Erythroblast (primary cell): ENCODE measurements at regions not wholly inside any gene's neighbourhood (a gene's known extent, or its start where the extent isn't known, plus 50 kb on each side); places are given as distances from the start of the nearest gene placed in this dataset.

Source experiments
- GATA1 ChIP-seq: IDR thresholded peaks from 2 replicates; pipeline ENCODE4 v1.6.1; 2011; ENCODE audit warnings: low read depth, mild to moderate bottlenecking, control low read depth, low read length, moderate library complexity
- POLR2A ChIP-seq: IDR thresholded peaks from 2 replicates; pipeline ENCODE4 v1.6.1; 2011; ENCODE audit warnings: mild to moderate bottlenecking, low read length

DNA sequence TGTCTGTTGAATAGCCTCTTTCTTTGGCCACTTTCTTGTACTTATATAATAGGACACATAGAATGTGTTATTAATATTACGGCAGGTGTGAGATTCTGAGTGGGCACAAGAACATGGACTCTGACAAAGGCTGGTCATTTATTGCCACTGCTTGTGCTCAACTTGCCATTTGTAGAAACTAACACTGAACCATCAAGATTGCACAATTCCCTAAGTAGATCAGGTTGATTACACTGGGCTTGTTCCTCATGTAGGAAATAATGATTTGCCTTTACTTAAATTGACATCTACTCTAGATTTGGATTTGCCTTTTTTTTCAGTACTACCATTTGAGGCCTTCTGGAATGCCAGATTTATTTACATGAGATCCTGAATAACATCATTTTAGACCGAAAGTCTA is 342.7 kb upstream of the CWC22 start:
- TF ChIP-seq POLR2A: no peak
- no peak for TF ChIP-seq GATA1
